Calu3 (cell line): ENCODE measurements at regions not wholly inside any gene's neighbourhood (a gene's known extent, or its start where the extent isn't known, plus 50 kb on each side); places are given as distances from the start of the nearest gene placed in this dataset.

ENCODE experiments used
- BruUV-seq: library from RNA; stranded (reverse); fragments of 400-500 nt; replicated peaks from 2 replicates; lab custom pipeline; 2021; lab: Mats Ljungman, UMichigan
- CTCF ChIA-PET: fragments of 300-600 bp; sonication (Branson Sonifier 250); formaldehyde crosslinking; loops from one replicate; lab custom pipeline; 2022; ENCODE audit warnings: antibody characterized with exemption; lab: Charles Lee
- DNase-seq: peaks from one replicate; pipeline ENCODE4 v3.0.0; 2022
- H3K27ac Mint-ChIP-seq: one replicate; pipeline ENCODE4 v1.8.0; 2022; ENCODE audit warnings: mixed read lengths; ENCODE audit not compliant: unreplicated experiment
- H3K27me3 Mint-ChIP-seq: one replicate; pipeline ENCODE4 v1.8.0; 2022; ENCODE audit warnings: mixed read lengths; ENCODE audit not compliant: unreplicated experiment
- H3K36me3 Mint-ChIP-seq: one replicate; pipeline ENCODE4 v1.8.0; 2022; ENCODE audit warnings: mild to moderate bottlenecking, moderate library complexity, mixed read lengths; ENCODE audit not compliant: insufficient read depth, unreplicated experiment
- H3K4me1 Mint-ChIP-seq: one replicate; pipeline ENCODE4 v1.8.0; 2022; ENCODE audit warnings: mild to moderate bottlenecking, low read depth, mixed read lengths; ENCODE audit not compliant: unreplicated experiment
- H3K4me3 Mint-ChIP-seq: one replicate; pipeline ENCODE4 v1.8.0; 2022; ENCODE audit warnings: mild to moderate bottlenecking, low read depth, moderate library complexity, mixed read lengths; ENCODE audit not compliant: unreplicated experiment
- H3K9me3 Mint-ChIP-seq: one replicate; pipeline ENCODE4 v1.8.0; 2022; ENCODE audit warnings: low read depth, mixed read lengths; ENCODE audit not compliant: unreplicated experiment
- CTCF ChIP-seq: fragments of 200-600 bp; IDR thresholded peaks from one replicate; pipeline ENCODE4 v1.8.0; 2022; ENCODE audit warnings: antibody characterized with exemption; ENCODE audit not compliant: unreplicated experiment
- intact Hi-C: fragments of 100-400 bp; cut with micrococcal nuclease; formaldehyde crosslinking; loops from one replicate; pipeline ENCODE4 v1.10.0; 2022; ENCODE audit not compliant: unreplicated experiment

GRCh38 chr5:102659151-102659550, 96.0 kb upstream of the PAM start:
- no peaks in the 10 kb centered on the region for H3K36me3 Mint-ChIP-seq
- CTCF ChIA-PET, result interaction anchor here (0.6 kb wide), 1 partner anchor 394 kb away, joined by 3 read pairs; no protein-coding TSS in a partner anchor
- no peaks in the 10 kb centered on the region for H3K4me1 Mint-ChIP-seq
- H3K27ac Mint-ChIP-seq, result no peak overlapping the region
- no peak overlapping the region for H3K4me3 Mint-ChIP-seq
- no peak for DNase-seq
- no TSS peak for BruUV-seq
- no peaks in the 10 kb centered on the region for H3K27me3 Mint-ChIP-seq
- TF ChIP-seq CTCF, result no peak
- no peaks in the 10 kb centered on the region for H3K9me3 Mint-ChIP-seq
- intact Hi-C loops, result no loop called here

DNA sequence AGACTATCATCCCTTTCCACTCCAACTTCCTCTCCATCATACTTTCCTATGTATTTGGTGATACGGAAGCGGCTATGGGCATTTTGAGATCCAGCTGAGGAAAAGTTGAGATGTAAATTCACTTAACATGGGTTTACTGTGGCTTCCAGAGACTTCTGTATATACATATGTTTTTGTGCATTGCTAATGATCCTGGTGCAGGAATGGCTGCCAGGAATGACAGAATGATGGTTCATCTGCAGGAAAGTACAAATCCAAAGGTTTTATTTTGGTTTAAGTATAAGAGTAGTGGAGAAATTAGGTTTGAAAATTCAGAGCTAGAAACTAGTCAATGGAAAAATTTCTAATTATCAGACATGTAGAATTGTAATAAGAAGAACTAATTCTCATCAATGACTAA, 95.0 kb upstream of the PAM start:
- BruUV-seq, result no TSS peak
- intact Hi-C loops, result no loop called here
- CTCF ChIA-PET, result no interaction called here
- Mint-ChIP-seq H3K36me3 (no peaks in the 10 kb centered on the region), H3K4me3 (no peak overlapping the region), H3K27ac (no peak overlapping the region), H3K9me3 (no peaks in the 10 kb centered on the region), H3K4me1 (no peaks in the 10 kb centered on the region), H3K27me3 (no peaks in the 10 kb centered on the region)
- no peak for DNase-seq
- TF ChIP-seq CTCF, result no peak

DNA sequence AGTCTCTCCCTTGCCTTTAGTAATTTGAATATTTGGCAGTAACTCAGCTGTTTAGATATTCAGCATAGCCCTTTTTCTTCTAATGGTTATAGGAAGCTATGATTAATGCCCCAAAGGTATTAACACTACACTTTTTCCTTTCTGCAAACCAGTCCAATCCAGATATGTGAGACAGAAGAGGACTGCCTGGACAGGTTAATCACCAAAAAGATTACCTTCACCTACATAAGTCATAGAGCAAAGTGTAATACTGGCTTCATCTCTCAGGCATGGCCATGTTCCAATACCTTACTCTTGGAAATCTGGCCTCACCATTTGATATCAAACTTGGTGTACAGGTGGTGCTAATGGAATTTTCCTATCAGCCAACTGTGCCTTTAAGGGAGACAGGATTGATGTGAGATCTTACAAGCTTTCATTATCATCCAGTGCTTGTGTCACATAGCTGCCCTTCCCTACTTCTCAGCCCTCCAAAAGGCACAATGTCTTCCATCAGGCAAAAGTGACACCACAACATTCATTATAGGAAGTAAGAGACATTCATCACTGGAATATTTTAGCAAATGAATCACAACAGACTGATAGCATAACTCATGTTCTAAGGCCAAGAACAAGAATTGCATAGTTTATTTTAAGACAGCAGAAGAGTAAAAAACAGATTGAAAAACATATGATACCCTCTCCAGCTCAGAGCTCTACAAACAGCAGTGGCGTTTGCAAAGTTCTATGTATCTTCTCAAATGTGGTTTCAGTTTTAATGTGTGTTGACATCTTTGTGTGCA, 91.2 kb upstream of the PAM start:
- H3K4me1 Mint-ChIP-seq, result no peaks in the 10 kb centered on the region
- intact Hi-C loops, result no loop called here
- BruUV-seq, result no TSS peak
- H3K27ac Mint-ChIP-seq, result no peak overlapping the region
- no peaks in the 10 kb centered on the region for H3K9me3 Mint-ChIP-seq
- no peaks in the 10 kb centered on the region for H3K36me3 Mint-ChIP-seq
- no peak for DNase-seq
- H3K27me3 Mint-ChIP-seq, result no peaks in the 10 kb centered on the region
- H3K4me3 Mint-ChIP-seq, result no peak overlapping the region
- CTCF ChIA-PET, result no interaction called here
- TF ChIP-seq CTCF, result no peak

GRCh38 chr5:102664616-102665335, 90.3 kb upstream of the PAM start:
- intact Hi-C loops, result loop anchor here (5.0 kb wide), 1 partner anchor 82 kb away; no protein-coding TSS in a partner anchor
- no peak overlapping the region for H3K27ac Mint-ChIP-seq
- DNase-seq, result no peak
- H3K9me3 Mint-ChIP-seq, result no peaks in the 10 kb centered on the region
- no peak for TF ChIP-seq CTCF
- no TSS peak for BruUV-seq
- no peaks in the 10 kb centered on the region for H3K4me1 Mint-ChIP-seq
- CTCF ChIA-PET, result no interaction called here
- H3K36me3 Mint-ChIP-seq, result no peaks in the 10 kb centered on the region
- no peak overlapping the region for H3K4me3 Mint-ChIP-seq
- H3K27me3 Mint-ChIP-seq, result no peaks in the 10 kb centered on the region
